Suprapubic skin (tissue), 4 donors: ENCODE measurements at regions not wholly inside any gene's neighbourhood (a gene's known extent, or its start where the extent isn't known, plus 50 kb on each side); places are given as distances from the start of the nearest gene placed in this dataset.
"Not testable (repeated sequence)": the region's sequence is repeated elsewhere in the genome, so short reads cannot be mapped to it uniquely, and the experiment has no call there.

ENCODE experiments used
- DNase-seq, 2 donors: peaks; one replicate each; pipeline ENCODE4 v3.0.0-alpha.2; 2019; ENCODE audit warnings: low spot score in 2 of 2
- H3K27ac ChIP-seq: fragments of 200-600 bp; sonication (generic); one replicate; pipeline ENCODE4 v1.5.1; 2019
- H3K27me3 ChIP-seq: fragments of 200-600 bp; sonication (generic); one replicate; pipeline ENCODE4 v1.5.1; 2019
- H3K36me3 ChIP-seq: fragments of 200-600 bp; sonication (generic); one replicate; pipeline ENCODE4 v1.5.1; 2019
- H3K4me1 ChIP-seq: fragments of 200-600 bp; sonication (generic); one replicate; pipeline ENCODE4 v1.5.1; 2019
- H3K4me3 ChIP-seq: fragments of 200-600 bp; sonication (generic); one replicate; pipeline ENCODE4 v1.5.1; 2019; ENCODE audit warnings: mild to moderate bottlenecking
- H3K9me3 ChIP-seq: fragments of 200-600 bp; sonication (generic); one replicate; pipeline ENCODE4 v1.5.1; 2019
- CTCF ChIP-seq, 2 donors: fragments of 200-600 bp in 1 of 2; fragments of 450-650 bp in 1 of 2; sonication (generic) in 1 of 2; IDR thresholded peaks; one replicate each; pipeline ENCODE4 v1.5.1; 2016 to 2019; ENCODE audit warnings: antibody characterized with exemption in 2 of 2, mild to moderate bottlenecking in 1 of 2, moderate library complexity in 1 of 2
- EP300 ChIP-seq: sonication (generic); formaldehyde crosslinking; IDR thresholded peaks from one replicate; pipeline ENCODE4 v1.6.1; 2017; ENCODE audit warnings: antibody characterized with exemption
- POLR2A ChIP-seq, 2 donors: fragments of 450-650 bp; IDR thresholded peaks; one replicate each; pipeline ENCODE4 v1.6.1; 2017; ENCODE audit warnings: antibody characterized with exemption in 2 of 2, mild to moderate bottlenecking in 2 of 2, moderate library complexity in 2 of 2
- POLR2AphosphoS5 ChIP-seq, 3 donors: sonication (generic); formaldehyde crosslinking; IDR thresholded peaks; one replicate each; pipeline ENCODE4 v1.6.1; 2017; ENCODE audit warnings: antibody characterized with exemption in 3 of 3
- WGBS: methylation state at CpG from one replicate; pipeline ENCODE4 v1.1.5; 2018; 5-methylcytosine and 5-hydroxymethylcytosine counted together

- TF ChIP-seq EP300 (no peak), CTCF (IDR thresholded peaks at IDR 0.05) (no peak), POLR2A (IDR thresholded peaks at IDR 0.05) (no peak), POLR2AphosphoS5 (IDR thresholded peaks at IDR 0.05) (no peak)
- no peaks in the 10 kb centered on the region for H3K9me3 ChIP-seq
- WGBS: 54% methylated on average over 7 of the region's 7 CpGs
- no peaks in the 10 kb centered on the region for H3K27me3 ChIP-seq
- no peak overlapping the region for H3K27ac ChIP-seq
- no peaks in the 10 kb centered on the region for H3K36me3 ChIP-seq
- no peaks in the 10 kb centered on the region for H3K4me1 ChIP-seq
- no peak overlapping the region for H3K4me3 ChIP-seq
- no peak for DNase-seq
Measured at GRCh38 chr5:145660897-145661640, 174.1 kb downstream of the PRELID2 start.

GRCh38 chr5:145658435-145658834 is 176.7 kb downstream of the PRELID2 start:
- 89% methylated on average over 3 of the region's 3 CpGs for WGBS
- no peak overlapping the region for H3K4me3 ChIP-seq
- H3K9me3 ChIP-seq: peaks cover 3% of the 10 kb centered on the region
- DNase-seq: no peak
- no peak for TF ChIP-seq EP300
- TF ChIP-seq CTCF (IDR thresholded peaks at IDR 0.05): no peak
- TF ChIP-seq POLR2AphosphoS5 (IDR thresholded peaks at IDR 0.05): no peak
- TF ChIP-seq POLR2A (IDR thresholded peaks at IDR 0.05): no peak
- no peaks in the 10 kb centered on the region for H3K36me3 ChIP-seq
- H3K27ac ChIP-seq: no peak overlapping the region
- H3K4me1 ChIP-seq: no peaks in the 10 kb centered on the region
- no peaks in the 10 kb centered on the region for H3K27me3 ChIP-seq

GRCh38 chr5:145652700-145653099 is 182.4 kb downstream of the PRELID2 start:
- H3K4me3 ChIP-seq, H3K4me1 ChIP-seq, H3K9me3 ChIP-seq, H3K36me3 ChIP-seq, H3K27me3 ChIP-seq, DNase-seq, H3K27ac ChIP-seq: not testable (repeated sequence)
- WGBS: 99% methylated on average over 3 of the region's 3 CpGs

GRCh38 chr5:145647137-145647536 is 188.0 kb downstream of the PRELID2 start:
- DNase-seq, H3K9me3 ChIP-seq, H3K27me3 ChIP-seq, H3K27ac ChIP-seq, H3K4me1 ChIP-seq, H3K4me3 ChIP-seq, H3K36me3 ChIP-seq: not testable (repeated sequence)
- WGBS: 84% methylated on average over 7 of the region's 7 CpGs

GRCh38 chr5:145643214-145643613 is 191.9 kb downstream of the PRELID2 start:
- not testable (repeated sequence) for H3K4me1 ChIP-seq, H3K27me3 ChIP-seq, H3K4me3 ChIP-seq, DNase-seq, H3K36me3 ChIP-seq, H3K27ac ChIP-seq, H3K9me3 ChIP-seq
- 82% methylated on average over 1 of the region's 1 CpG for WGBS

- H3K27ac ChIP-seq: no peak overlapping the region
- no peak for TF ChIP-seq POLR2A (IDR thresholded peaks at IDR 0.05)
- no peak for TF ChIP-seq POLR2AphosphoS5 (IDR thresholded peaks at IDR 0.05)
- TF ChIP-seq CTCF (IDR thresholded peaks at IDR 0.05): no peak
- TF ChIP-seq EP300: no peak
- no peak for DNase-seq
- no peaks in the 10 kb centered on the region for H3K4me1 ChIP-seq
- no peaks in the 10 kb centered on the region for H3K27me3 ChIP-seq
- H3K36me3 ChIP-seq: no peaks in the 10 kb centered on the region
- H3K4me3 ChIP-seq: no peak overlapping the region
- no peaks in the 10 kb centered on the region for H3K9me3 ChIP-seq
Measured at GRCh38 chr5:145637396-145637795, 197.7 kb downstream of the PRELID2 start.

- no peak overlapping the region for H3K27ac ChIP-seq
- DNase-seq: no peak
- H3K4me1 ChIP-seq: no peaks in the 10 kb centered on the region
- TF ChIP-seq CTCF (IDR thresholded peaks at IDR 0.05) (no peak), POLR2AphosphoS5 (IDR thresholded peaks at IDR 0.05) (no peak), EP300 (no peak), POLR2A (IDR thresholded peaks at IDR 0.05) (no peak)
- no peak overlapping the region for H3K4me3 ChIP-seq
- H3K9me3 ChIP-seq: no peaks in the 10 kb centered on the region
- H3K27me3 ChIP-seq: no peaks in the 10 kb centered on the region
- H3K36me3 ChIP-seq: no peaks in the 10 kb centered on the region
Measured at GRCh38 chr5:145636371-145636770, 198.8 kb downstream of the PRELID2 start.
